Loucy (cell line): ENCODE measurements at regions not wholly inside any gene's neighbourhood (a gene's known extent, or its start where the extent isn't known, plus 50 kb on each side); places are given as distances from the start of the nearest gene placed in this dataset.

Source experiments
- H2AFZ ChIP-seq: fragments of 200-600 bp; sonication (generic); 2 replicates; pipeline ENCODE4 v1.6.0; 2016; ENCODE audit warnings: antibody characterized with exemption, mild to moderate bottlenecking, low read length, moderate library complexity
- H3F3A ChIP-seq: fragments of 200-600 bp; 2 replicates; pipeline ENCODE4 v1.6.0; 2016; ENCODE audit warnings: antibody characterized with exemption, low read depth, mild to moderate bottlenecking
- H3K27me3 ChIP-seq: fragments of 200-600 bp; sonication (generic); 2 replicates; pipeline ENCODE4 v1.6.1; 2014; ENCODE audit warnings: low read length, mild to moderate bottlenecking; ENCODE audit not compliant: insufficient read depth, poor library complexity, severe bottlenecking
- H3K36me3 ChIP-seq: fragments of 200-600 bp; sonication (generic); 2 replicates; pipeline ENCODE4 v1.6.1; 2016; ENCODE audit warnings: low read length; ENCODE audit not compliant: insufficient read depth
- H3K4me1 ChIP-seq: fragments of 200-600 bp; sonication (generic); 2 replicates; pipeline ENCODE4 v1.5.1; 2014; ENCODE audit warnings: low read length, mild to moderate bottlenecking; ENCODE audit not compliant: insufficient read depth, poor library complexity, severe bottlenecking
- H3K4me2 ChIP-seq: fragments of 200-600 bp; sonication (generic); 2 replicates; pipeline ENCODE4 v1.6.0; 2014; ENCODE audit warnings: antibody characterized with exemption, low read length, low read depth, mild to moderate bottlenecking; ENCODE audit not compliant: poor library complexity, severe bottlenecking
- H3K4me3 ChIP-seq: fragments of 200-600 bp; sonication (generic); 2 replicates; pipeline ENCODE4 v1.5.1; 2014; ENCODE audit warnings: low read length, mild to moderate bottlenecking, mixed read lengths; ENCODE audit not compliant: poor library complexity, severe bottlenecking
- H3K79me2 ChIP-seq: fragments of 200-600 bp; sonication (generic); 2 replicates; pipeline ENCODE4 v1.6.1; 2014; ENCODE audit warnings: low read length; ENCODE audit not compliant: insufficient read depth
- H3K9ac ChIP-seq: fragments of 200-600 bp; sonication (generic); 2 replicates; pipeline ENCODE4 v1.6.0; 2014; ENCODE audit warnings: mild to moderate bottlenecking, low read depth, low read length, moderate library complexity; ENCODE audit not compliant: poor library complexity, severe bottlenecking
- H3K9me2 ChIP-seq: fragments of 200-600 bp; sonication (generic); replicated peaks from 2 replicates; pipeline ENCODE4 v1.6.1; 2016; ENCODE audit warnings: low read depth, low read length, mixed read lengths
- H3K9me3 ChIP-seq: fragments of 200-600 bp; sonication (generic); 2 replicates; pipeline ENCODE4 v1.6.1; 2014; ENCODE audit warnings: mild to moderate bottlenecking, antibody characterized with exemption, low read length, low read depth; ENCODE audit not compliant: insufficient read depth
- H4K20me1 ChIP-seq: fragments of 200-600 bp; sonication (generic); 2 replicates; pipeline ENCODE4 v1.6.0; 2014; ENCODE audit warnings: antibody characterized with exemption, low read length, mild to moderate bottlenecking; ENCODE audit not compliant: insufficient read depth, poor library complexity, severe bottlenecking
- EZH2phosphoT487 ChIP-seq: fragments of 200-600 bp; IDR thresholded peaks from 2 replicates; pipeline ENCODE4 v1.6.1; 2018; ENCODE audit warnings: antibody characterized with exemption, mild to moderate bottlenecking, moderate library complexity, borderline replicate concordance
- TF ChIP-seq, protein P1 (sequence below): fragments of 200-600 bp; sonication (generic); conservative IDR thresholded peaks from 2 replicates; pipeline ENCODE4 v1.5.1; 2014; ENCODE audit warnings: mild to moderate bottlenecking, antibody characterized with exemption, low read length

GRCh38 chr10:113463083-113463482 is 89.8 kb upstream of the HABP2 start:
- Histone ChIP-seq H3K79me2 (no peaks in the 10 kb centered on the region), H3K9me3 (no peaks in the 10 kb centered on the region), H2AFZ (no peak overlapping the region), H3F3A (no peaks in the 10 kb centered on the region), H3K4me2 (no peak overlapping the region), H3K4me3 (no peak overlapping the region), H4K20me1 (no peaks in the 10 kb centered on the region), H3K9me2 (no peaks in the 10 kb centered on the region), H3K9ac (no peak overlapping the region), H3K27me3 (no peaks in the 10 kb centered on the region), H3K36me3 (no peaks in the 10 kb centered on the region), H3K4me1 (no peaks in the 10 kb centered on the region)
- no peak for TF ChIP-seq EZH2phosphoT487
- TF ChIP-seq, protein P1, sequence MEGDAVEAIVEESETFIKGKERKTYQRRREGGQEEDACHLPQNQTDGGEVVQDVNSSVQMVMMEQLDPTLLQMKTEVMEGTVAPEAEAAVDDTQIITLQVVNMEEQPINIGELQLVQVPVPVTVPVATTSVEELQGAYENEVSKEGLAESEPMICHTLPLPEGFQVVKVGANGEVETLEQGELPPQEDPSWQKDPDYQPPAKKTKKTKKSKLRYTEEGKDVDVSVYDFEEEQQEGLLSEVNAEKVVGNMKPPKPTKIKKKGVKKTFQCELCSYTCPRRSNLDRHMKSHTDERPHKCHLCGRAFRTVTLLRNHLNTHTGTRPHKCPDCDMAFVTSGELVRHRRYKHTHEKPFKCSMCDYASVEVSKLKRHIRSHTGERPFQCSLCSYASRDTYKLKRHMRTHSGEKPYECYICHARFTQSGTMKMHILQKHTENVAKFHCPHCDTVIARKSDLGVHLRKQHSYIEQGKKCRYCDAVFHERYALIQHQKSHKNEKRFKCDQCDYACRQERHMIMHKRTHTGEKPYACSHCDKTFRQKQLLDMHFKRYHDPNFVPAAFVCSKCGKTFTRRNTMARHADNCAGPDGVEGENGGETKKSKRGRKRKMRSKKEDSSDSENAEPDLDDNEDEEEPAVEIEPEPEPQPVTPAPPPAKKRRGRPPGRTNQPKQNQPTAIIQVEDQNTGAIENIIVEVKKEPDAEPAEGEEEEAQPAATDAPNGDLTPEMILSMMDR = no peak

DNA sequence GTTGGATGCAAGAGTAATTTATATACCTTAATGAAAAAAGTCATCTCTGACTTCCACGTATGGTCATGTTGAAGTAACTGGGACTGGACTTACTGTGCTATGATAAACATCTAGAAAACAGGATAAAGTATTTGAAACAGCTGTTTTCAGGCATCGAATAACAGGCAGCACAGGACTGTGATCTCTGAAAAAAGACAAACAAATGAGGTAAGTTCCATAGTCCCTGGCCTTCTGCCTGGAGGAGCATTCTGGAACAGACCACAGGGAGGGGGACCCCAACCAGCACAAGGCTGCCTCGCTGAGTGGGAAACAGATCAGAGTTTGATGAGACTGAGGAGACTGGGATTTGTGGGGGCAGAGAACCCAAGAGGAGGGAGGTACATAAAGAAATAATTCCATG is 89.1 kb upstream of the HABP2 start:
- Histone ChIP-seq H3K36me3 (no peaks in the 10 kb centered on the region), H3K4me3 (no peak overlapping the region), H2AFZ (no peak overlapping the region), H3K79me2 (no peaks in the 10 kb centered on the region), H3K27me3 (no peaks in the 10 kb centered on the region), H3K9me2 (no peaks in the 10 kb centered on the region), H3K9me3 (no peaks in the 10 kb centered on the region), H4K20me1 (no peaks in the 10 kb centered on the region), H3K9ac (no peak overlapping the region), H3K4me2 (no peak overlapping the region), H3K4me1 (no peaks in the 10 kb centered on the region), H3F3A (no peaks in the 10 kb centered on the region)
- TF ChIP-seq, protein P1 = no peak
- no peak for TF ChIP-seq EZH2phosphoT487

GRCh38 chr10:113469796-113470195 is 83.1 kb upstream of the HABP2 start:
- no peaks in the 10 kb centered on the region for H4K20me1 ChIP-seq
- no peaks in the 10 kb centered on the region for H3K27me3 ChIP-seq
- no peak overlapping the region for H2AFZ ChIP-seq
- H3K79me2 ChIP-seq = no peaks in the 10 kb centered on the region
- H3K36me3 ChIP-seq = no peaks in the 10 kb centered on the region
- no peaks in the 10 kb centered on the region for H3K4me1 ChIP-seq
- H3F3A ChIP-seq = no peaks in the 10 kb centered on the region
- H3K4me2 ChIP-seq = no peak overlapping the region
- no peak overlapping the region for H3K9ac ChIP-seq
- H3K9me3 ChIP-seq = no peaks in the 10 kb centered on the region
- no peak for TF ChIP-seq EZH2phosphoT487
- TF ChIP-seq, protein P1 = no peak
- no peaks in the 10 kb centered on the region for H3K9me2 ChIP-seq
- H3K4me3 ChIP-seq = no peak overlapping the region
